ENCODE measurements at regions not wholly inside any gene's neighbourhood (a gene's known extent, or its start where the extent isn't known, plus 50 kb on each side); places are given as distances from the start of the nearest gene placed in this dataset.

DNA sequence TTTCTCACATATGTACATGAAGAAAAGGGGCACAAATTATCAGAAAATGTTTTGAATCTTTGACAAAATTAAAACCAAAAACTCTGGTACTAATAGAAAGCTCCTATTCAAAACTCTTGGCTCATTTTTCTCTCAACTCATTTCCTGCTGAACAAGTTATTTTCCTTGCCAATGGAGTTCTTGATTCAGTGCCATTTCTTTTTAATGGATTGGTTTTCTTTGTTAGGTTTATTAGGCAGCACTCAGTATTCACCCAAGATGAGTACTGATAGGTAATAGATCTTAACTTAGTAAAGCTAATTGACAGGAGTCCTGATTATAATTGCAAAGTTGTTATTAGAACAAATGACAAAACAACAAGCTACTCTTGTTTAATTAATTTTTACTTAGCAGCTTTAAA lies 279.4 kb upstream of the PDGFD start:
- dilution Hi-C loops (cut with HindIII; ENCODE audit: low sequenced_read_pairs, unreplicated experiment) (no loop called here), in situ Hi-C loops (cut with MboI; ENCODE audit: low sequenced_read_pairs) (no loop called here), intact Hi-C loops (cut with micrococcal nuclease) (no loop called here)
- H3K27ac ChIP-seq (ENCODE audit: insufficient read depth, low read length) = no peak overlapping the region
- DNase-seq (no peak), ATAC-seq (ENCODE audit: low read depth) (no peak)
- no peak overlapping the region for H3K23ac ChIP-seq (ENCODE audit: low read depth, low read length)
- H3K14ac ChIP-seq (replicated peaks; ENCODE audit: low read depth, low read length) = no peak overlapping the region
- no peak for TF ChIP-seq RFX5 (IDR thresholded peaks at IDR 0.05; ENCODE audit: low read depth, low read length)
- no peak for TF ChIP-seq RAD21 (IDR thresholded peaks at IDR 0.05; ENCODE audit: low read length)
- TF ChIP-seq SMC3 (IDR thresholded peaks at IDR 0.05; ENCODE audit: low read depth, low read length) = no peak
- TF ChIP-seq NFE2L2 (IDR thresholded peaks at IDR 0.05; ENCODE audit: low read depth, low read length) = no peak
- TF ChIP-seq USF2 (IDR thresholded peaks at IDR 0.05; ENCODE audit: low read depth, low read length) = no peak
- TF ChIP-seq, protein P1, sequence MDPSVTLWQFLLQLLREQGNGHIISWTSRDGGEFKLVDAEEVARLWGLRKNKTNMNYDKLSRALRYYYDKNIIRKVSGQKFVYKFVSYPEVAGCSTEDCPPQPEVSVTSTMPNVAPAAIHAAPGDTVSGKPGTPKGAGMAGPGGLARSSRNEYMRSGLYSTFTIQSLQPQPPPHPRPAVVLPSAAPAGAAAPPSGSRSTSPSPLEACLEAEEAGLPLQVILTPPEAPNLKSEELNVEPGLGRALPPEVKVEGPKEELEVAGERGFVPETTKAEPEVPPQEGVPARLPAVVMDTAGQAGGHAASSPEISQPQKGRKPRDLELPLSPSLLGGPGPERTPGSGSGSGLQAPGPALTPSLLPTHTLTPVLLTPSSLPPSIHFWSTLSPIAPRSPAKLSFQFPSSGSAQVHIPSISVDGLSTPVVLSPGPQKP (IDR thresholded peaks at IDR 0.05; ENCODE audit: borderline replicate concordance, low read depth, low read length) = no peak
- H4K20me1 ChIP-seq (ENCODE audit: insufficient read depth, low read length) = no peaks in the 10 kb centered on the region
- H2BK15ac ChIP-seq (ENCODE audit: low read depth, low read length) = no peak overlapping the region
- no peak overlapping the region for H2AK9ac ChIP-seq (replicated peaks; ENCODE audit: low read depth, low read length, poor library complexity)
- no peaks in the 10 kb centered on the region for H3K9me3 ChIP-seq (ENCODE audit: control insufficient read depth, insufficient read depth, low read length)
- H4K5ac ChIP-seq (ENCODE audit: low read depth, low read length) = no peak overlapping the region
- no peaks in the 10 kb centered on the region for H3K4me1 ChIP-seq (ENCODE audit: control insufficient read depth, insufficient read depth, low read length)
- H3K36me3 ChIP-seq (ENCODE audit: control insufficient read depth, insufficient read depth, low read length) = no peaks in the 10 kb centered on the region
- no peak overlapping the region for H2BK20ac ChIP-seq (ENCODE audit: low read depth, low read length)
- no peak overlapping the region for H3K9ac ChIP-seq (ENCODE audit: low read depth, low read length)
- H3K4ac ChIP-seq (ENCODE audit: low read depth, low read length) = no peak overlapping the region
- CTCF ChIA-PET = no interaction called here
- no peak overlapping the region for H4K8ac ChIP-seq (ENCODE audit: low read depth in 2 of 2, low read length in 2 of 2)
- POLR2A ChIA-PET (ENCODE audit: unreplicated experiment) = no interaction called here
- no peak overlapping the region for H4K91ac ChIP-seq (ENCODE audit: insufficient read depth, low read depth, low read length)
- H2AFZ ChIP-seq (replicated peaks; ENCODE audit: low read length, poor library complexity) = no peak overlapping the region
- no peaks in the 10 kb centered on the region for H3K27me3 ChIP-seq (ENCODE audit: control insufficient read depth, insufficient read depth, low read length)
- H3K4me2 ChIP-seq (ENCODE audit: low read depth, low read length) = no peak overlapping the region
- H3K79me1 ChIP-seq (ENCODE audit: low read depth in 1 of 2, low read length in 2 of 2) = no peaks in the 10 kb centered on the region
- no peak overlapping the region for H3K18ac ChIP-seq (ENCODE audit: low read depth, low read length)
- no peak overlapping the region for H2BK5ac ChIP-seq (ENCODE audit: low read depth, low read length, poor library complexity, severe bottlenecking)
- H3K9me1 ChIP-seq (ENCODE audit: insufficient read depth, low read length) = no peaks in the 10 kb centered on the region
- H3K4me3 ChIP-seq (ENCODE audit: insufficient read depth, low read depth, low read length) = no peak overlapping the region
- H3K56ac ChIP-seq (ENCODE audit: extremely low read depth, insufficient read depth, low read length) = no peak overlapping the region
- no peak overlapping the region for H2AK5ac ChIP-seq (ENCODE audit: low read depth, low read length)
- H2BK120ac ChIP-seq (ENCODE audit: low read depth, low read length) = no peak overlapping the region
- no TSS peak for BruUV-seq (replicated peaks)

Measured in IMR-90 (cell line).